Lung (tissue), 11 donors: ENCODE measurements at regions not wholly inside any gene's neighbourhood (a gene's known extent, or its start where the extent isn't known, plus 50 kb on each side); places are given as distances from the start of the nearest gene placed in this dataset.

Experiments used
- ATAC-seq: fragments of 200-7000 bp; cut with Tn5 transposase; one replicate; pipeline ENCODE4 v1.9.1; 2020; ENCODE audit warnings: moderate number of reproducible peaks; ENCODE audit not compliant: insufficient read depth, low FRiP score
- DNase-seq, 3 donors: peaks; one replicate each; pipeline ENCODE4 v3.0.0-alpha.2; 2013 to 2017
- H3K27ac ChIP-seq, 2 donors: one replicate each; pipeline ENCODE4 v1.5.1; 2013; ENCODE audit warnings: mild to moderate bottlenecking in 2 of 2, moderate library complexity in 2 of 2, control low read depth in 1 of 2, inconsistent platforms in 1 of 2, low read depth in 1 of 2, low read length in 1 of 2
- H3K27me3 ChIP-seq, 3 donors: one replicate each; pipeline ENCODE4 v1.5.1; 2013; ENCODE audit warnings: low read length in 2 of 3; ENCODE audit not compliant: control insufficient read depth in 3 of 3, insufficient read depth in 3 of 3
- H3K36me3 ChIP-seq, 4 donors: one replicate each; pipeline ENCODE4 v1.5.1; 2013; ENCODE audit warnings: low read length in 4 of 4, mild to moderate bottlenecking in 1 of 4, moderate library complexity in 1 of 4; ENCODE audit not compliant: control insufficient read depth in 4 of 4, insufficient read depth in 4 of 4
- H3K4me1 ChIP-seq, 5 donors: one replicate each; pipeline ENCODE4 v1.5.1; 2013; ENCODE audit warnings: low read length in 5 of 5, mild to moderate bottlenecking in 2 of 5, moderate library complexity in 1 of 5; ENCODE audit not compliant: control insufficient read depth in 5 of 5, insufficient read depth in 5 of 5
- H3K4me3 ChIP-seq: one replicate; pipeline ENCODE4 v1.5.1; 2013; ENCODE audit warnings: mild to moderate bottlenecking, control low read depth, moderate library complexity
- H3K9ac ChIP-seq, 2 donors: one replicate each; pipeline ENCODE4 v1.5.1; 2013; ENCODE audit warnings: low read length in 2 of 2, control low read depth in 1 of 2; ENCODE audit not compliant: insufficient read depth in 1 of 2
- H3K9me3 ChIP-seq, 4 donors: one replicate each; pipeline ENCODE4 v1.5.1; 2013; ENCODE audit warnings: low read length in 3 of 4, mild to moderate bottlenecking in 1 of 4, moderate library complexity in 1 of 4; ENCODE audit not compliant: control insufficient read depth in 4 of 4, insufficient read depth in 3 of 4
- WGBS, 2 donors: extraction: QIAGEN DNeasy Blood & Tissue Kit; methylation state at CpG; one replicate each; pipeline ENCODE4 v1.1.7; 2013; 5-methylcytosine and 5-hydroxymethylcytosine counted together
- TF ChIP-seq, protein P1 (sequence below): IDR thresholded peaks from 2 replicates; pipeline ENCODE4 v1.5.1; 2012; ENCODE audit warnings: mild to moderate bottlenecking; ENCODE audit errors: control extremely low read depth, extremely low read depth
- donor health status: control.
- donor health status: control.
- donor health status: Bipolar disorder and iron deficiency.
- donor health status: healthy.
- donor health status: DM: yes; HTN: yes; CAD: no.

DNA sequence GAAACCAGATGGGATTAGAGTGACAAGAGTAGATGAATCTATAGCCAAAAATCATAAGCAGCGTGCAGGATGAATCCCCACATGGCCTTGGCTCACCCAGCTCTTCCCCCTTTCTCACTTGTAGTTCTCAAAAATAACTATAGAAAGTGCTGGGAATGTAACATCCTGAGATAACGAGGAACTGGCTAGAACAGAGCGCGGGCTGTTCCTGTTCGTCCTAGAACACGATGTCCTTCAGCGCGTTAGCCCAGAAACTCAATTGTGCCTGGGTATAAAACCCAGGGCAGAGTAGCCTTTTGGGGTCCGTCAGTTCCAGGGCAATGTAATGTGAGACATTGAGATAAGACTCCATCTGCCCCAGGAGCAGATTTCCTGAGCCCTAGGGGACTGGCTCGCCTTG, 326.2 kb downstream of the TSHZ3 start:
- no peak overlapping the region for H3K4me3 ChIP-seq
- DNase-seq (no peak), ATAC-seq (no peak)
- no peak overlapping the region for H3K27ac ChIP-seq
- 80 to 88% methylated on average over 10 of the region's 10 CpGs for WGBS, 2 donors
- H3K9ac ChIP-seq, result no peak overlapping the region
- H3K9me3 ChIP-seq, result peaks cover 0 to 7% (median 0%) of the 10 kb centered on the region in 4 donors
- no peaks in the 10 kb centered on the region for H3K4me1 ChIP-seq
- H3K27me3 ChIP-seq, result no peaks in the 10 kb centered on the region
- H3K36me3 ChIP-seq, result no peaks in the 10 kb centered on the region
- TF ChIP-seq, protein P1, sequence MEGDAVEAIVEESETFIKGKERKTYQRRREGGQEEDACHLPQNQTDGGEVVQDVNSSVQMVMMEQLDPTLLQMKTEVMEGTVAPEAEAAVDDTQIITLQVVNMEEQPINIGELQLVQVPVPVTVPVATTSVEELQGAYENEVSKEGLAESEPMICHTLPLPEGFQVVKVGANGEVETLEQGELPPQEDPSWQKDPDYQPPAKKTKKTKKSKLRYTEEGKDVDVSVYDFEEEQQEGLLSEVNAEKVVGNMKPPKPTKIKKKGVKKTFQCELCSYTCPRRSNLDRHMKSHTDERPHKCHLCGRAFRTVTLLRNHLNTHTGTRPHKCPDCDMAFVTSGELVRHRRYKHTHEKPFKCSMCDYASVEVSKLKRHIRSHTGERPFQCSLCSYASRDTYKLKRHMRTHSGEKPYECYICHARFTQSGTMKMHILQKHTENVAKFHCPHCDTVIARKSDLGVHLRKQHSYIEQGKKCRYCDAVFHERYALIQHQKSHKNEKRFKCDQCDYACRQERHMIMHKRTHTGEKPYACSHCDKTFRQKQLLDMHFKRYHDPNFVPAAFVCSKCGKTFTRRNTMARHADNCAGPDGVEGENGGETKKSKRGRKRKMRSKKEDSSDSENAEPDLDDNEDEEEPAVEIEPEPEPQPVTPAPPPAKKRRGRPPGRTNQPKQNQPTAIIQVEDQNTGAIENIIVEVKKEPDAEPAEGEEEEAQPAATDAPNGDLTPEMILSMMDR, result no peak

DNA sequence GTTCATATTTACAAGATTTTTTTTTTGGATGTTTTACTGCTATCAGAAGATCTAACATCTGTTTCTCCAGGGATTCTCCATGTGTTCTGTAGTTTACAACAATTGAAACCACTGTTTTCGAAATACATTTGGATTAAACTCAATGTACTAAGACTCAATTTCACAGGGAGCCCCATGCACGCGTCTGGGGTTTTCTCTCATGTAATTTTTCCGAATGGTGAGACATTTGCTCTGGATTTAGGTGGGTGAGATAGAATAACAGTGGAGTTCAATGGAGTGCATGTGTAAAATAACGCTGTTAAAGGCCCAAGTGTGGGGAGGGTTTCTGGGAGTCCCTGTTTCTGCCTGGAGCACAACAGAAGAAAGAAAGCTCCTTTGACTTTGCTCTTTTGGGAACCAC, 330.3 kb downstream of the TSHZ3 start:
- no peak for ATAC-seq
- no peak overlapping the region for H3K9ac ChIP-seq

GRCh38 chr19:31015778-31016177, 333.5 kb downstream of the TSHZ3 start:
- peaks cover 0 to 2% (median 0%) of the 10 kb centered on the region in 4 donors for H3K9me3 ChIP-seq
- no peak overlapping the region for H3K4me3 ChIP-seq
- ATAC-seq, result no peak
- H3K9ac ChIP-seq, result no peak overlapping the region
- WGBS, 2 donors, result 36 to 59% methylated on average over 4 of the region's 4 CpGs
- TF ChIP-seq, protein P1, result no peak
- H3K4me1 ChIP-seq, result no peaks in the 10 kb centered on the region
- H3K27ac ChIP-seq, result no peak overlapping the region
- no peaks in the 10 kb centered on the region for H3K36me3 ChIP-seq
- H3K27me3 ChIP-seq, result no peaks in the 10 kb centered on the region
- no peak for DNase-seq

More for the DNA sequence above, 330.3 kb downstream of the TSHZ3 start:
- H3K9me3 ChIP-seq, result peaks cover 0 to 3% (median 0%) of the 10 kb centered on the region in 4 donors
- H3K4me3 ChIP-seq, result no peak overlapping the region
- no peak overlapping the region for H3K27ac ChIP-seq
- no peak for DNase-seq
- no peaks in the 10 kb centered on the region for H3K4me1 ChIP-seq
- no peaks in the 10 kb centered on the region for H3K27me3 ChIP-seq
- H3K36me3 ChIP-seq, result no peaks in the 10 kb centered on the region
- WGBS, 2 donors, result 86 to 92% methylated on average over 5 of the region's 5 CpGs
- TF ChIP-seq, protein P1, result no peak

- no peaks in the 10 kb centered on the region for H3K27me3 ChIP-seq
- H3K27ac ChIP-seq, result no peak overlapping the region
- ATAC-seq (no peak), DNase-seq (no peak)
- no peak overlapping the region for H3K4me3 ChIP-seq
- TF ChIP-seq, protein P1, result no peak
- peaks cover 0 to 2% (median 0%) of the 10 kb centered on the region in 4 donors for H3K9me3 ChIP-seq
- no peaks in the 10 kb centered on the region for H3K36me3 ChIP-seq
- no peaks in the 10 kb centered on the region for H3K4me1 ChIP-seq
- no peak overlapping the region for H3K9ac ChIP-seq
These were observed 334.6 kb downstream of the TSHZ3 start for GRCh38 chr19:31014668-31015067.
